Endothelial cell of umbilical vein (primary cell): ENCODE measurements at regions not wholly inside any gene's neighbourhood (a gene's known extent, or its start where the extent isn't known, plus 50 kb on each side); places are given as distances from the start of the nearest gene placed in this dataset.

Source experiments
- EZH2 ChIP-seq: IDR thresholded peaks from 2 replicates; pipeline ENCODE4 v1.6.1; 2012; ENCODE audit warnings: borderline replicate concordance, low read depth, mild to moderate bottlenecking, moderate library complexity, low read length, inconsistent platforms; ENCODE audit not compliant: severe bottlenecking
- MYC ChIP-seq: IDR thresholded peaks from one replicate; pipeline ENCODE4 v1.6.1; 2011; ENCODE audit warnings: mild to moderate bottlenecking, low read depth, low read length
- POLR2A ChIP-seq: IDR thresholded peaks from 2 replicates; pipeline ENCODE4 v1.6.1; 2012; ENCODE audit warnings: low read depth, mild to moderate bottlenecking, control low read depth, low read length
- TF ChIP-seq, protein P1 (sequence below), 2 donors: IDR thresholded peaks; 1 replicate in 1 of 2; 2 replicates in 1 of 2; pipeline ENCODE4 v1.5.1; 2011; ENCODE audit warnings: low read length in 2 of 2, mild to moderate bottlenecking in 2 of 2, moderate library complexity in 2 of 2, control low read depth in 1 of 2, inconsistent platforms in 1 of 2, low read depth in 1 of 2; ENCODE audit not compliant: insufficient read depth in 1 of 2; ENCODE audit errors: extremely low read depth in 1 of 2

DNA sequence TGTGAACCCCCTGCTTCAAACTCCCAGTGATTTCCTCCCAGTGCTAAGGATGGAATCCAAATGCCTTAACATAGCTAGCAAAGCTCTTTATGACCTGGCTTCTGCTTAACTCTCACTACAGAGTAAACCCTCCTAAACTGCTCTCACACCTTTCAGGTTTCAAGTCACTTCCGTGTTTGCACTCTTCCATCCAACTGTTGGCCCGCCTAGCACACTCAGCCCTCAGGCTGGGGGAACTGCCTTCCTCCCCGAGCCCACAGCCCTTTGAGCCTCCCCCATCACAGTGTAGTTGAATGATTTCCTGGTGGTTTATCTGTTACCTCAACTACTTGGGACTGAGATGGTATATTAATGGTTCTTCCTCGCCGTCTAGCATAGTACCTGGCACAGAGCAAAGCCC, 342.5 kb downstream of the NPIPA8 start:
- TF ChIP-seq, protein P1, sequence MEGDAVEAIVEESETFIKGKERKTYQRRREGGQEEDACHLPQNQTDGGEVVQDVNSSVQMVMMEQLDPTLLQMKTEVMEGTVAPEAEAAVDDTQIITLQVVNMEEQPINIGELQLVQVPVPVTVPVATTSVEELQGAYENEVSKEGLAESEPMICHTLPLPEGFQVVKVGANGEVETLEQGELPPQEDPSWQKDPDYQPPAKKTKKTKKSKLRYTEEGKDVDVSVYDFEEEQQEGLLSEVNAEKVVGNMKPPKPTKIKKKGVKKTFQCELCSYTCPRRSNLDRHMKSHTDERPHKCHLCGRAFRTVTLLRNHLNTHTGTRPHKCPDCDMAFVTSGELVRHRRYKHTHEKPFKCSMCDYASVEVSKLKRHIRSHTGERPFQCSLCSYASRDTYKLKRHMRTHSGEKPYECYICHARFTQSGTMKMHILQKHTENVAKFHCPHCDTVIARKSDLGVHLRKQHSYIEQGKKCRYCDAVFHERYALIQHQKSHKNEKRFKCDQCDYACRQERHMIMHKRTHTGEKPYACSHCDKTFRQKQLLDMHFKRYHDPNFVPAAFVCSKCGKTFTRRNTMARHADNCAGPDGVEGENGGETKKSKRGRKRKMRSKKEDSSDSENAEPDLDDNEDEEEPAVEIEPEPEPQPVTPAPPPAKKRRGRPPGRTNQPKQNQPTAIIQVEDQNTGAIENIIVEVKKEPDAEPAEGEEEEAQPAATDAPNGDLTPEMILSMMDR (IDR thresholded peaks at IDR 0.05; ENCODE audit: extremely low read depth in 1 of 2, insufficient read depth in 1 of 2, low read depth in 1 of 2, low read length in 2 of 2), result no peak
- TF ChIP-seq EZH2, result no peak
- TF ChIP-seq MYC, result no peak
- TF ChIP-seq POLR2A, result no peak
